Breast epithelium (tissue), 4 donors: ENCODE measurements at regions not wholly inside any gene's neighbourhood (a gene's known extent, or its start where the extent isn't known, plus 50 kb on each side); places are given as distances from the start of the nearest gene placed in this dataset.

Experiments
- DNase-seq, 2 donors: peaks; one replicate each; pipeline ENCODE4 v3.0.0-alpha.2; 2019; ENCODE audit warnings: low spot score in 2 of 2
- H3K27ac ChIP-seq, 2 donors: fragments of 200-600 bp; sonication (generic) in 1 of 2; one replicate each; pipeline ENCODE4 v1.5.1; 2016 to 2019; ENCODE audit warnings: mild to moderate bottlenecking in 1 of 2
- H3K27me3 ChIP-seq, 2 donors: fragments of 200-600 bp; sonication (generic) in 1 of 2; one replicate each; pipeline versions ENCODE4 v1.5.1 to v1.6.0; 2017 to 2019; ENCODE audit warnings: control low read depth in 1 of 2, mild to moderate bottlenecking in 1 of 2
- H3K36me3 ChIP-seq: fragments of 200-600 bp; one replicate; pipeline ENCODE4 v1.5.1; 2019
- H3K4me1 ChIP-seq, 2 donors: fragments of 200-600 bp; sonication (generic); one replicate each; pipeline ENCODE4 v1.5.1; 2016 to 2019; ENCODE audit warnings: control low read depth in 1 of 2
- H3K4me3 ChIP-seq, 3 donors: fragments of 200-600 bp; sonication (generic); 1 replicate in 2 of 3; 2 replicates in 1 of 3; pipeline ENCODE4 v1.5.1; 2016 to 2019; ENCODE audit warnings: mild to moderate bottlenecking in 3 of 3, moderate library complexity in 2 of 3
- H3K9me3 ChIP-seq, 2 donors: fragments of 200-600 bp; sonication (generic) in 1 of 2; one replicate each; pipeline ENCODE4 v1.5.1; 2016 to 2019; ENCODE audit warnings: control low read depth in 1 of 2
- CTCF ChIP-seq, 3 donors: fragments of 450-650 bp; IDR thresholded peaks; one replicate each; pipeline ENCODE4 v1.5.1; 2016 to 2017; ENCODE audit warnings: antibody characterized with exemption in 3 of 3, mild to moderate bottlenecking in 3 of 3, moderate library complexity in 3 of 3
- POLR2A ChIP-seq: fragments of 450-650 bp; IDR thresholded peaks from one replicate; pipeline ENCODE4 v1.6.1; 2016; ENCODE audit warnings: antibody characterized with exemption, mild to moderate bottlenecking, moderate library complexity
- POLR2AphosphoS5 ChIP-seq, 3 donors: sonication (generic); formaldehyde crosslinking; IDR thresholded peaks; one replicate each; pipeline ENCODE4 v1.6.1; 2017; ENCODE audit warnings: antibody characterized with exemption in 3 of 3
- intact Hi-C: fragments of 100-400 bp; cut with DNase I; formaldehyde crosslinking; loops from one replicate; pipeline ENCODE4 v1.15.1; 2023; ENCODE audit warnings: low total_unique reads

- H3K36me3 ChIP-seq, result no peaks in the 10 kb centered on the region
Observed at GRCh38 chr4:52248820-52249219, 197.7 kb downstream of the SPATA18 start.

GRCh38 chr4:52249581-52249980 lies 198.5 kb downstream of the SPATA18 start:
- Histone ChIP-seq H3K4me1 (peaks cover 0 to 2% of the 10 kb centered on the region in 2 donors), H3K36me3 (no peaks in the 10 kb centered on the region), H3K9me3 (peaks cover 6 to 12% of the 10 kb centered on the region in 2 donors), H3K4me3 (no peak overlapping the region), H3K27ac (no peak overlapping the region), H3K27me3 (no peaks in the 10 kb centered on the region)
- TF ChIP-seq POLR2A, result no peak
- DNase-seq, result no peak
- intact Hi-C loops, result no loop called here

More at GRCh38 chr4:52248820-52249219, 197.7 kb downstream of the SPATA18 start:
- H3K27me3 ChIP-seq, result no peaks in the 10 kb centered on the region
- intact Hi-C loops, result no loop called here
- no peak for TF ChIP-seq CTCF (IDR thresholded peaks at IDR 0.05)
- no peak for TF ChIP-seq POLR2A
- TF ChIP-seq POLR2AphosphoS5 (IDR thresholded peaks at IDR 0.05), result no peak
- DNase-seq, result no peak
- H3K4me1 ChIP-seq, result peaks cover 0 to 2% of the 10 kb centered on the region in 2 donors
- H3K9me3 ChIP-seq, result peaks cover 6 to 12% of the 10 kb centered on the region in 2 donors
- no peak overlapping the region for H3K27ac ChIP-seq
- no peak overlapping the region for H3K4me3 ChIP-seq

- no peak for DNase-seq
- peaks cover 0 to 2% of the 10 kb centered on the region in 2 donors for H3K4me1 ChIP-seq
- no peak overlapping the region for H3K4me3 ChIP-seq
- no peak overlapping the region for H3K27ac ChIP-seq
- peaks cover 6 to 12% of the 10 kb centered on the region in 2 donors for H3K9me3 ChIP-seq
- intact Hi-C loops, result no loop called here
- TF ChIP-seq CTCF (IDR thresholded peaks at IDR 0.05) (no peak), POLR2AphosphoS5 (IDR thresholded peaks at IDR 0.05) (no peak), POLR2A (no peak)
- H3K27me3 ChIP-seq, result no peaks in the 10 kb centered on the region
- no peaks in the 10 kb centered on the region for H3K36me3 ChIP-seq
Observed at GRCh38 chr4:52250154-52250553, 199.1 kb downstream of the SPATA18 start.

GRCh38 chr4:52251864-52252263 lies 200.8 kb downstream of the SPATA18 start:
- H3K27me3 ChIP-seq, result no peaks in the 10 kb centered on the region
- H3K9me3 ChIP-seq, result peaks cover 6 to 12% of the 10 kb centered on the region in 2 donors
- no peak overlapping the region for H3K27ac ChIP-seq
- no peaks in the 10 kb centered on the region for H3K36me3 ChIP-seq
- H3K4me3 ChIP-seq, result no peak overlapping the region
- intact Hi-C loops, result no loop called here
- no peak for TF ChIP-seq CTCF (IDR thresholded peaks at IDR 0.05)
- TF ChIP-seq POLR2AphosphoS5 (IDR thresholded peaks at IDR 0.05), result no peak
- no peak for TF ChIP-seq POLR2A
- peaks cover 0 to 2% of the 10 kb centered on the region in 2 donors for H3K4me1 ChIP-seq
- no peak for DNase-seq

- TF ChIP-seq POLR2AphosphoS5 (IDR thresholded peaks at IDR 0.05) (no peak), POLR2A (no peak), CTCF (IDR thresholded peaks at IDR 0.05) (no peak)
- H3K9me3 ChIP-seq, result peaks cover 6 to 12% of the 10 kb centered on the region in 2 donors
Observed at GRCh38 chr4:52253025-52253424, 201.9 kb downstream of the SPATA18 start.

GRCh38 chr4:52256522-52256921 lies 205.4 kb downstream of the SPATA18 start:
- Histone ChIP-seq H3K9me3 (peaks cover 6 to 12% of the 10 kb centered on the region in 2 donors), H3K4me3 (no peak overlapping the region), H3K36me3 (no peaks in the 10 kb centered on the region), H3K4me1 (no peaks in the 10 kb centered on the region), H3K27me3 (no peaks in the 10 kb centered on the region), H3K27ac (no peak overlapping the region)
- intact Hi-C loops, result no loop called here
- DNase-seq, result no peak
- TF ChIP-seq POLR2A, result no peak
- TF ChIP-seq POLR2AphosphoS5 (IDR thresholded peaks at IDR 0.05), result no peak
- no peak for TF ChIP-seq CTCF (IDR thresholded peaks at IDR 0.05)

More at GRCh38 chr4:52253025-52253424, 201.9 kb downstream of the SPATA18 start:
- Histone ChIP-seq H3K27ac (no peak overlapping the region), H3K27me3 (no peaks in the 10 kb centered on the region), H3K4me1 (peaks cover 0 to 2% of the 10 kb centered on the region in 2 donors), H3K4me3 (no peak overlapping the region), H3K36me3 (no peaks in the 10 kb centered on the region)
- intact Hi-C loops, result no loop called here
- DNase-seq, result no peak
